Neuronal stem cell (in vitro differentiated cells): ENCODE measurements at regions not wholly inside any gene's neighbourhood (a gene's known extent, or its start where the extent isn't known, plus 50 kb on each side); places are given as distances from the start of the nearest gene placed in this dataset.

Experiments
- DNase-seq: peaks from one replicate; pipeline ENCODE4 v3.0.0-alpha.2; 2013; ENCODE audit warnings: low spot score
- H2AFZ ChIP-seq: one replicate; pipeline ENCODE4 v1.6.1; 2013; ENCODE audit warnings: mild to moderate bottlenecking, low read length, inconsistent platforms
- H2AK5ac ChIP-seq: 2 replicates; pipeline ENCODE4 v1.6.1; 2013; ENCODE audit warnings: low read depth, mild to moderate bottlenecking, inconsistent platforms, low read length, moderate library complexity, mixed read lengths
- H2BK120ac ChIP-seq: 2 replicates; pipeline ENCODE4 v1.6.1; 2013; ENCODE audit warnings: low read depth, mild to moderate bottlenecking, inconsistent platforms, low read length, moderate library complexity, mixed read lengths
- H2BK12ac ChIP-seq: one replicate; pipeline ENCODE4 v1.6.1; 2013; ENCODE audit warnings: low read length, inconsistent platforms
- H2BK15ac ChIP-seq: 2 replicates; pipeline ENCODE4 v1.6.1; 2013; ENCODE audit warnings: mild to moderate bottlenecking, low read length, inconsistent platforms, mixed read lengths
- H2BK5ac ChIP-seq: one replicate; pipeline ENCODE4 v1.6.1; 2013; ENCODE audit warnings: inconsistent platforms, mild to moderate bottlenecking, low read length, moderate library complexity
- H3K14ac ChIP-seq: one replicate; pipeline ENCODE4 v1.6.1; 2013; ENCODE audit warnings: low read length, inconsistent platforms
- H3K18ac ChIP-seq: 2 replicates; pipeline ENCODE4 v1.6.1; 2013; ENCODE audit warnings: low read length, inconsistent platforms
- H3K23ac ChIP-seq: 2 replicates; pipeline ENCODE4 v1.6.1; 2013; ENCODE audit warnings: low read depth, mild to moderate bottlenecking, mixed read lengths, low read length, inconsistent platforms; ENCODE audit not compliant: poor library complexity
- H3K27ac ChIP-seq: replicated peaks from 3 replicates; pipeline ENCODE4 v1.5.1; 2013; ENCODE audit warnings: low read length, inconsistent platforms
- H3K27me3 ChIP-seq, 3 experiments: 2 replicates each; pipeline ENCODE4 v1.6.1; 2013; ENCODE audit warnings: low read length in 3 of 3, mild to moderate bottlenecking in 2 of 3, inconsistent platforms in 1 of 3, low read depth in 1 of 3, mixed read lengths in 1 of 3, moderate library complexity in 1 of 3; ENCODE audit not compliant: control insufficient read depth in 3 of 3, insufficient read depth in 3 of 3
- H3K36me3 ChIP-seq, 2 donors: replicated peaks in 1 of 2; 2 replicates each; pipeline ENCODE4 v1.6.1; 2013; ENCODE audit warnings: low read length in 2 of 2; ENCODE audit not compliant: control insufficient read depth in 2 of 2, insufficient read depth in 2 of 2
- H3K4ac ChIP-seq: 2 replicates; pipeline ENCODE4 v1.6.1; 2013; ENCODE audit warnings: inconsistent platforms, mild to moderate bottlenecking, low read length, moderate library complexity
- H3K4me1 ChIP-seq, 2 donors: 1 replicate in 1 of 2; 2 replicates in 1 of 2; pipeline ENCODE4 v1.6.1; 2013; ENCODE audit warnings: low read length in 2 of 2, low read depth in 1 of 2; ENCODE audit not compliant: control insufficient read depth in 2 of 2, insufficient read depth in 1 of 2
- H3K4me2 ChIP-seq: one replicate; pipeline ENCODE4 v1.6.1; 2013; ENCODE audit warnings: mild to moderate bottlenecking, low read length, inconsistent platforms; ENCODE audit not compliant: insufficient read depth, poor library complexity, severe bottlenecking
- H3K4me3 ChIP-seq, 2 donors: 2 replicates each; pipeline ENCODE4 v1.5.1; 2013; ENCODE audit warnings: low read length in 2 of 2, mild to moderate bottlenecking in 2 of 2, inconsistent platforms in 1 of 2, moderate library complexity in 1 of 2
- H3K79me1 ChIP-seq: one replicate; pipeline ENCODE4 v1.6.1; 2013; ENCODE audit warnings: low read depth, mild to moderate bottlenecking, inconsistent platforms, low read length, moderate library complexity
- H3K9ac ChIP-seq: one replicate; pipeline ENCODE4 v1.6.1; 2013; ENCODE audit warnings: mild to moderate bottlenecking, low read depth, low read length, inconsistent platforms; ENCODE audit not compliant: poor library complexity
- H3K9me3 ChIP-seq, 2 donors: replicated peaks in 1 of 2; 2 replicates each; pipeline versions ENCODE3 to v1.6.1; 2013; ENCODE audit warnings: low read length in 2 of 2, mild to moderate bottlenecking in 2 of 2, inconsistent platforms in 1 of 2, low read depth in 1 of 2, mixed read lengths in 1 of 2, moderate library complexity in 1 of 2; ENCODE audit not compliant: control insufficient read depth in 2 of 2, insufficient read depth in 1 of 2
- H4K8ac ChIP-seq: one replicate; pipeline ENCODE4 v1.6.1; 2013; ENCODE audit warnings: low read depth, mild to moderate bottlenecking, inconsistent platforms, low read length, moderate library complexity
- H4K91ac ChIP-seq: one replicate; pipeline ENCODE4 v1.6.1; 2013; ENCODE audit warnings: low read length, low read depth, mild to moderate bottlenecking, inconsistent platforms; ENCODE audit not compliant: poor library complexity
- WGBS, 2 donors: extraction: QIAGEN DNeasy Blood & Tissue Kit; methylation state at CpG; one replicate each; pipeline ENCODE4 v1.1.7; 2013; ENCODE audit warnings: missing lambda C conversion rate in 2 of 2, mixed read lengths in 1 of 2; ENCODE audit not compliant: insufficient read length in 2 of 2, insufficient replicate concordance in 1 of 2; ENCODE audit errors: extremely low coverage in 2 of 2; 5-methylcytosine and 5-hydroxymethylcytosine counted together

- no peaks in the 10 kb centered on the region for H3K36me3 ChIP-seq
- H3K27ac ChIP-seq = no peak overlapping the region
- H3K14ac ChIP-seq = no peak overlapping the region
- H3K4me3 ChIP-seq = no peak overlapping the region
- no peak for DNase-seq
- no peak overlapping the region for H3K4me2 ChIP-seq
- no peak overlapping the region for H2BK12ac ChIP-seq
- H4K91ac ChIP-seq = no peak overlapping the region
- H3K4ac ChIP-seq = no peak overlapping the region
- H3K9ac ChIP-seq = no peak overlapping the region
- H3K23ac ChIP-seq = no peak overlapping the region
- H2BK120ac ChIP-seq = no peak overlapping the region
- H4K8ac ChIP-seq = no peak overlapping the region
- no peak overlapping the region for H2BK5ac ChIP-seq
- peak overlapping the region; percentile 67 for H2AFZ ChIP-seq
- WGBS, 2 donors = no CpG with 5 or more reads among the region's 3 CpGs
- H3K79me1 ChIP-seq = no peaks in the 10 kb centered on the region
- no peak overlapping the region for H3K18ac ChIP-seq
- H2BK15ac ChIP-seq = no peak overlapping the region
- no peaks in the 10 kb centered on the region for H3K9me3 ChIP-seq
- peaks cover 2 to 3% of the 10 kb centered on the region in 2 donors for H3K4me1 ChIP-seq
- H2AK5ac ChIP-seq = no peak overlapping the region
- no peaks in the 10 kb centered on the region for H3K27me3 ChIP-seq
Observed at GRCh38 chr3:82080261-82080660, 318.8 kb upstream of the GBE1 start.

- no peak overlapping the region for H2BK5ac ChIP-seq
- no peak overlapping the region for H2BK12ac ChIP-seq
- no peak overlapping the region for H2BK120ac ChIP-seq
- H3K4me2 ChIP-seq = no peak overlapping the region
- no peaks in the 10 kb centered on the region for H3K9me3 ChIP-seq
- H4K91ac ChIP-seq = no peak overlapping the region
- H3K14ac ChIP-seq = no peak overlapping the region
- H3K36me3 ChIP-seq = no peaks in the 10 kb centered on the region
- H2BK15ac ChIP-seq = no peak overlapping the region
- H3K4ac ChIP-seq = no peak overlapping the region
- H3K4me3 ChIP-seq = no peak overlapping the region
- no peak overlapping the region for H3K9ac ChIP-seq
- no peak overlapping the region for H3K27ac ChIP-seq
- H4K8ac ChIP-seq = no peak overlapping the region
- no peak overlapping the region for H3K23ac ChIP-seq
- H3K27me3 ChIP-seq = no peaks in the 10 kb centered on the region
- no peak for DNase-seq
- WGBS, 2 donors = no CpG with 5 or more reads among the region's 5 CpGs
- H2AK5ac ChIP-seq = no peak overlapping the region
- H3K4me1 ChIP-seq = peaks cover 0 to 2% of the 10 kb centered on the region in 2 donors
- H3K18ac ChIP-seq = no peak overlapping the region
- H2AFZ ChIP-seq = no peak overlapping the region
- no peaks in the 10 kb centered on the region for H3K79me1 ChIP-seq
Observed at GRCh38 chr3:82079335-82079890, 318.0 kb upstream of the GBE1 start.

GRCh38 chr3:82078246-82078645 is 316.8 kb upstream of the GBE1 start:
- Histone ChIP-seq H3K4me1 (no peaks in the 10 kb centered on the region), H3K4me3 (no peak overlapping the region), H3K18ac (no peak overlapping the region), H3K23ac (no peak overlapping the region), H2BK120ac (no peak overlapping the region), H3K4ac (no peak overlapping the region), H3K36me3 (no peaks in the 10 kb centered on the region), H3K27me3 (no peaks in the 10 kb centered on the region), H2BK15ac (no peak overlapping the region), H4K91ac (no peak overlapping the region), H3K4me2 (no peak overlapping the region), H2BK12ac (no peak overlapping the region), H3K14ac (no peak overlapping the region), H3K9me3 (no peaks in the 10 kb centered on the region), H3K27ac (no peak overlapping the region), H3K79me1 (no peaks in the 10 kb centered on the region), H3K9ac (no peak overlapping the region), H2AK5ac (no peak overlapping the region), H2BK5ac (no peak overlapping the region), H4K8ac (no peak overlapping the region), H2AFZ (no peak overlapping the region)
- no peak for DNase-seq
- no CpG with 5 or more reads among the region's 3 CpGs for WGBS, 2 donors

GRCh38 chr3:82067420-82067819 is 306.0 kb upstream of the GBE1 start:
- no peaks in the 10 kb centered on the region for H3K79me1 ChIP-seq
- no peak overlapping the region for H3K23ac ChIP-seq
- H2BK120ac ChIP-seq = no peak overlapping the region
- H2BK15ac ChIP-seq = no peak overlapping the region
- DNase-seq = no peak
- no peak overlapping the region for H3K4me3 ChIP-seq
- H2BK12ac ChIP-seq = no peak overlapping the region
- no peak overlapping the region for H3K4me2 ChIP-seq
- peak overlapping the region; percentile 35 for H2AFZ ChIP-seq
- no CpG with 5 or more reads among the region's 7 CpGs for WGBS, 2 donors
- no peaks in the 10 kb centered on the region for H3K9me3 ChIP-seq
- H3K18ac ChIP-seq = no peak overlapping the region
- H3K4me1 ChIP-seq = no peaks in the 10 kb centered on the region
- no peak overlapping the region for H3K27ac ChIP-seq
- no peaks in the 10 kb centered on the region for H3K36me3 ChIP-seq
- H3K9ac ChIP-seq = no peak overlapping the region
- H4K91ac ChIP-seq = no peak overlapping the region
- no peak overlapping the region for H3K14ac ChIP-seq
- no peaks in the 10 kb centered on the region for H3K27me3 ChIP-seq
- H2BK5ac ChIP-seq = no peak overlapping the region
- no peak overlapping the region for H4K8ac ChIP-seq
- no peak overlapping the region for H3K4ac ChIP-seq
- no peak overlapping the region for H2AK5ac ChIP-seq
